ENCODE measurements at regions not wholly inside any gene's neighbourhood (a gene's known extent, or its start where the extent isn't known, plus 50 kb on each side); places are given as distances from the start of the nearest gene placed in this dataset.
"Not testable (repeated sequence)": the region's sequence is repeated elsewhere in the genome, so short reads cannot be mapped to it uniquely, and the experiment has no call there.

- H3K27me3 ChIP-seq (replicated peaks in 1 of 7) = no peaks in the 10 kb centered on the region
- no peaks in the 10 kb centered on the region for H3K4me1 ChIP-seq
- no peaks in the 10 kb centered on the region for H3K36me3 ChIP-seq
- no peak for DNase-seq
- no peak overlapping the region for H3K4me3 ChIP-seq
- peaks cover 0 to 28% (median 22%) of the 10 kb centered on the region in 8 donors for H3K9me3 ChIP-seq
- TF ChIP-seq POLR2AphosphoS5 (IDR thresholded peaks at IDR 0.05) = no peak
- TF ChIP-seq POLR2A (IDR thresholded peaks at IDR 0.05) = no peak
- TF ChIP-seq CTCF (IDR thresholded peaks at IDR 0.05 in 8 of 11, conservative IDR thresholded peaks at IDR 0.05 in 3 of 11) = no peak
- intact Hi-C loops (cut with DNase I; ENCODE audit: low total_unique reads) = no loop called here
- H3K27ac ChIP-seq = no peak overlapping the region
Observed at GRCh38 chr12:78376257-78376656, 488.3 kb upstream of the SYT1 start.

GRCh38 chr12:78379065-78379464 is 485.5 kb upstream of the SYT1 start:
- H3K27me3 ChIP-seq (replicated peaks in 1 of 7); H3K27ac ChIP-seq; intact Hi-C loops (cut with DNase I; ENCODE audit: low total_unique reads); H3K36me3 ChIP-seq; DNase-seq; H3K4me1 ChIP-seq; H3K4me3 ChIP-seq: not testable (repeated sequence)
- WGBS, 5 donors = 60 to 75% (median 69%) methylated on average over 2 of the region's 2 CpGs
- H3K9me3 ChIP-seq = peaks cover 0 to 28% (median 22%) of the 10 kb centered on the region in 8 donors

- Histone ChIP-seq H3K27me3 (replicated peaks in 1 of 7) (no peaks in the 10 kb centered on the region), H3K9me3 (peaks cover 0 to 20% (median 18%) of the 10 kb centered on the region in 8 donors), H3K27ac (no peak overlapping the region), H3K36me3 (no peaks in the 10 kb centered on the region), H3K4me1 (no peaks in the 10 kb centered on the region), H3K4me3 (no peak overlapping the region)
- DNase-seq = no peak
- intact Hi-C loops (cut with DNase I; ENCODE audit: low total_unique reads) = no loop called here
- 79 to 87% (median 79%) methylated on average over 2 of the region's 2 CpGs for WGBS, 5 donors
- no peak for TF ChIP-seq POLR2AphosphoS5 (IDR thresholded peaks at IDR 0.05)
- TF ChIP-seq POLR2A (IDR thresholded peaks at IDR 0.05) = no peak
- no peak for TF ChIP-seq CTCF (IDR thresholded peaks at IDR 0.05 in 8 of 11, conservative IDR thresholded peaks at IDR 0.05 in 3 of 11)
Observed at GRCh38 chr12:78383414-78383813, 481.2 kb upstream of the SYT1 start.

GRCh38 chr12:78384541-78384940 is 480.0 kb upstream of the SYT1 start:
- intact Hi-C loops (cut with DNase I; ENCODE audit: low total_unique reads) = no loop called here
- no peaks in the 10 kb centered on the region for H3K27me3 ChIP-seq (replicated peaks in 1 of 7)
- H3K4me3 ChIP-seq = no peak overlapping the region
- WGBS, 5 donors = 81 to 89% (median 83%) methylated on average over 6 of the region's 6 CpGs
- H3K27ac ChIP-seq = no peak overlapping the region
- TF ChIP-seq POLR2AphosphoS5 (IDR thresholded peaks at IDR 0.05) (no peak), CTCF (IDR thresholded peaks at IDR 0.05 in 8 of 11, conservative IDR thresholded peaks at IDR 0.05 in 3 of 11) (no peak), POLR2A (IDR thresholded peaks at IDR 0.05) (no peak)
- H3K9me3 ChIP-seq = peaks cover 0 to 9% (median 6%) of the 10 kb centered on the region in 8 donors
- H3K4me1 ChIP-seq = no peaks in the 10 kb centered on the region
- DNase-seq = no peak
- no peaks in the 10 kb centered on the region for H3K36me3 ChIP-seq

GRCh38 chr12:78385541-78385940 is 479.0 kb upstream of the SYT1 start:
- H3K27ac ChIP-seq = no peak overlapping the region
- TF ChIP-seq CTCF (IDR thresholded peaks at IDR 0.05 in 8 of 11, conservative IDR thresholded peaks at IDR 0.05 in 3 of 11) = no peak
- no peak for TF ChIP-seq POLR2A (IDR thresholded peaks at IDR 0.05)
- TF ChIP-seq POLR2AphosphoS5 (IDR thresholded peaks at IDR 0.05) = no peak
- no peak overlapping the region for H3K4me3 ChIP-seq
- WGBS, 5 donors = 70 to 88% (median 74%) methylated on average over 2 of the region's 2 CpGs
- DNase-seq = no peak
- H3K4me1 ChIP-seq = no peaks in the 10 kb centered on the region
- H3K9me3 ChIP-seq = no peaks in the 10 kb centered on the region
- H3K36me3 ChIP-seq = no peaks in the 10 kb centered on the region
- intact Hi-C loops (cut with DNase I; ENCODE audit: low total_unique reads) = no loop called here
- no peaks in the 10 kb centered on the region for H3K27me3 ChIP-seq (replicated peaks in 1 of 7)

All from spleen (tissue), 11 donors.